HG02885 (cell line): ENCODE measurements at regions not wholly inside any gene's neighbourhood (a gene's known extent, or its start where the extent isn't known, plus 50 kb on each side); places are given as distances from the start of the nearest gene placed in this dataset.

ENCODE experiments used
- ATAC-seq: cut with Tn5 transposase; IDR thresholded peaks from one replicate; pipeline ENCODE4 v1.9.1; 2021; ENCODE audit warnings: mild to moderate bottlenecking; ENCODE audit not compliant: unreplicated experiment, poor library complexity

DNA sequence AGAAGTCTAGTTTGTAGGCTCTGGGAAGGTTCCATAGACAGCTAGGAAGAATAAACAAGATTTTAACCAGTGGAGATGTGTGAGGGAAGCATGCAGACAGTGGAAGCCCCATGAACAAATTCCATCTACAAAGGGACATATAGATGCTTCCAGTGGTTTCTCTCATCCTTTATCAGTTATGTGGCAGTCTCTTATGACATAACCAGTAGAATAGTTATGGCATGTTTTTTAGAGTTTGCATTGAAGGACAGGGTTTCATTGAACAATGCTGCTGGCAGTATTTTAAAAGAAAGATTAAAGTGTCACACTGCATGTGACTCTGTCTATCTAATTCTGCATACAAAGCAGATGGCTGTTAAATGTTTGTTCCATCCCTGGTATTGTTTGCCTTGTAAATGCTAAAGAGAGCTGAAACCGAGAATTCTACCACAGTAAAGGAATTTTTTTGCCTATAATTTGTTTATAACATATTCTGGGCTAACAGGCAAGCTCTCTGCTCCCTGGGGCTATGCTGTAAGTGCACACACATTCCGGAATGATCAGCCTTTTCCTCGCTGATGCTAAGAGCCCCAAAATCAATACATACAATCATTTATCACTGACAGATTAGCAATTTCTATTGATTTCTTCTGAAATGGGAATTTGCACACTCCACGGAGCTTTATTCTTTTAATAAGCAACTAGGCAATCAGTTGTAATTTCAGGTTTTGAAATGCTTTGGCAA is 76.8 kb upstream of the PELI1 start:
- no peak for ATAC-seq

DNA sequence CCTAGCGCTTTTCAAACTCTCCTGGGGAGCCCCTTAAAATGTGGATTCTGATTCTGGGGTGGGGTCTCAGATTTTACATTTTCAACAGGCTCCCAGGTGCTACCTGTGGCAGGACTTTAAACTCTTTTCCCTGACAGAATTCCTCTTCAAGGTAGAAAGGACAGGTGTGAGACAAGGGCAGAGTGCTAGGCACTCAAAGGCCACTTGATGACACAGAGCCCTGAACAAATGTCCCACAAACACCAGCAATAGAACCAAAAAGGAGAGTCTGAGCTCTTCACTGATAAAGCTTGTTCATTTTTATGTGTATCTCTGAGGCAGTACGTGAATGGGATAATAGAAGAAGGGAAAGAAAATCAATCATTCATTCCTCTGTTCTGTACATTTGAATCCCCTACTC is 77.7 kb upstream of the PELI1 start:
- ATAC-seq: no peak

DNA sequence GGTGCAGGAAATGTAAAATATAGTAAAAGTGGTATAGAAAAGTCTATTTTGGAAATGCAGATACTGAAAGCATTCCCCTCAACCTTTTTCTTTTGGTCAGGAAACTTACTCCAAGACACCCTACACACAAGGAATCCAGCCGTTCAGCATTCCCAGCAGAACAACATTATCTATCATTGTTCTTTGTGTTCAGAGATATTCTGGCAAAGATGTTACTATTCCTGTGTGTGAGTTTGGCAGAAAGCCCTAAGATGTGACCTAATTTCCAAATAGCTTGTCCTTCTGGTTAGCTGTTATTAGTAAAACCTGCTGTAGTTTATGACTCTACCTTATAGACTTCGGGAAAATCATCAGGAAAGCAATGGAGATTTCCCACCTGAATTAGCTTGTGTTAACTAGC is 78.1 kb upstream of the PELI1 start:
- no peak for ATAC-seq

DNA sequence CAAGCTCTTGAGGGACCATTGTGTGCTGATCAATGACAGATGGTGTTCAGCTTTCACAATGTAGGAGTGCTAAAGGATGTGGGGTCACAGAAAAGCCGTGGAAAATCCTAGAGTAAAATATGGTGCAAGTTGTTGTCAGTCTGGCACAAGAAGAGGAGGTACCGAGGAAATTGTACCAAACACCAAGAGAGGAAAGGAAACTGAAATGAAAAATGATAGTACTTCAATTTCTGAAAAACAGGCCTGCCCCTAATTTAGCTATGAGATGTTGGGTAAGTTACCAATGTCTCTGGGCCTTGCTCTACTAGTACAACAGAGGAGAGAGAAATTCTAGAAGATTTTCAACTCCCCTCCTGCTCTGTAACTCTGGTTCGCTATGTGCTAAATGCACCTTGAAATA is 78.8 kb upstream of the PELI1 start:
- ATAC-seq: peak; percentile 52

DNA sequence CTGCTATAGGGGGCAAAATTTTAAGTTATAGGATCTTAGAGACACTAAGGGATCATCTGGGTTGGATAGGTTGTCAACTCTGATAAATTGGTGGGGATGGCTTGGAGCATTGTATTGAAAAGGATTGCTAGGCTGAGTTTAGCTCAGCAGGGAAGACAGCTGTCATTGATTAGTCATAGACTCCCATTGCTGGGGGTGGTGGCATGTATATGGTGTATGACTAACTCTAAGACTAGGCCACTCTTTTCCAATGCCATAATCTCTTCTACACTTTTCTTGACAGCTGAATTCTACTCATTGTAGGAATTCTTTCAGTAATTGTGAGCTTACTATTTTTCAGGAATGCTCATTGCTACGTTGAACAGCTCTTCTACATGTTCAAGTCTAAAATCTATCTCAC is 81.3 kb upstream of the PELI1 start:
- no peak for ATAC-seq

DNA sequence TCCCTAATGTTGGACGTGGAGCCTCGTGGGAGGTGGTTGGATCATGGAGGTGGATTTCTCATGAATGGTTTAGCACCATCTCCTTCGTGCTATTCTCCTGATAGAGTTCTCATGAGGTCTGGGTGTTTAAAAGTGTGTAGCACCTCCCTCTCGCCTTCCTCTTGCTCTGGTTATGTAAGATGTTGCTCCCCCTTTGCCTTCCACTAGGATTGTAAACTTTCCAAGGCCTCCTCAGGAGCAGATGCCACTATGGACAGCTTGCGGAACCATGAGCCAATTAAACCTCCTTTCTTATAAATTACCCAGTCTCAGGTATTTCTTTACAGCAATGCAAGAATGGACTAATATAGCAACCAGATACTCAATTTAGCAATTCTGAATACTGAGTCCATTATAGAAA is 82.4 kb upstream of the PELI1 start:
- no peak for ATAC-seq

DNA sequence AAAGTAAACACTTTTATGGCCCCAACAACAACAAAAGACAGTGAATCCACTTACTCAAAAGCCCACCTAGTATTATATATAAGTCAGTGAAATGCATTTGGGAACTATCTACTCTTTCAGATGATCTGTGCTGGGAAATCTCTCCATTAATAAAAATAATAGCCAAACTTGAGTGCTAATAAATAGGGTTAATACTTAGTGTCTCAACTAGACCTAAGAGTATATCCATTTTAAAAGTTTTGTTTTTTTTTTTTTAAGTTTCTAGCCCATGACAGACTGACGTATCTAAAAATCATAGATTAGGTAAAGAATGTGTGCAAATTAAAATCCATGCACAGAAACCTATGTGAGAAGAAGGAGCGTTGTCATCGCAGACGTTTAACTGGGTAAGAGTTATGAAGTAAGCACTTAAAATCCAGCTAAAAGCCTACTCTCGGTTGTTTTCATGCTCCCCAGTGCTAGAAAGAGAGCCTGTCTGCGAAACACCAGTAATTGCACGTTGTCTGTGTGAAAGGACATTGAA is 83.4 kb upstream of the PELI1 start:
- no peak for ATAC-seq

DNA sequence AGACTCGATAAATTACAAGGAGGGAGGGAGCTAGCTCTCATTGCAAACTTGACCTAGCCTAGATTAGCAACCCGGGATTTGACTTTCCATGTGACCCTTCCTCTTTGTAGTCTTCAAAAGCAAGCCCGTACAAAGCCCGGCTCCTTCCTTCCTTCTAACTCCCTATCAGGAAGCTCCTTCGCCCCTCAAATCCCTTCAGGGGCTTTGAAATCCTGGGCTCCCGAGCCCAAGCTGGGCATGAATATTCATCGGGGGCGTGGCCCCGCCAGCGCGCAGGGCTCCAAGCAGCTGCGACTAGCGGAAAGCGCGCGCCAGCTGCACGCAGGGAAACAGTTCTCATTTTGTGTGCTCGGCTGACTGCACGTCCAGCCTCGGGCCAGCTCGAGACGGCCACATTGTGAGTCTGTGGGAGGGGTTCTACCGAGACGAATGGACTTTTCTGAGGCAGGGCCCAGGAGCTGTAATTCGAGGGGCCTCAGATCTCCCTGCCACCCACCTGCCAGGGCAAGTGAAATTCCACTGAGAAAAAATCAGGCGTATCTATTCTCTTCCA is 84.0 kb upstream of the PELI1 start:
- ATAC-seq: peak; percentile 98

DNA sequence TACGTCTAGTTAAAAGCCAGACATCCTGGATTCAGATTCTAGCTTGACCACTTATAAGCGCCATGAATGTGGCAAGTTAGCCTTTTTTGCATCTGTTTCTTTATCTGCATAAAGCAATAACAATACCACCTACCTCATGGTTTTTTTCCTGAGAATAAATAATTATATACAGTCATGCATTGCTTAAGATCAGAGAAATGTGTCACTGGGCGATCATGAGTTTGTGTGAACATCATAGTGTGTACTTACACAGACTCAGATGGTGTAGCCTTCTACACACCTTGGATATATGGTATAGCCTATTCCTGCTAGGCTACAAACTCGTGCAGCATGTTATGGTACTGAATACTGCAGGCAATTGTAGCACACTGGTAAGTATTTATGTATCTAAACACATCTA is 84.7 kb upstream of the PELI1 start:
- no peak for ATAC-seq

DNA sequence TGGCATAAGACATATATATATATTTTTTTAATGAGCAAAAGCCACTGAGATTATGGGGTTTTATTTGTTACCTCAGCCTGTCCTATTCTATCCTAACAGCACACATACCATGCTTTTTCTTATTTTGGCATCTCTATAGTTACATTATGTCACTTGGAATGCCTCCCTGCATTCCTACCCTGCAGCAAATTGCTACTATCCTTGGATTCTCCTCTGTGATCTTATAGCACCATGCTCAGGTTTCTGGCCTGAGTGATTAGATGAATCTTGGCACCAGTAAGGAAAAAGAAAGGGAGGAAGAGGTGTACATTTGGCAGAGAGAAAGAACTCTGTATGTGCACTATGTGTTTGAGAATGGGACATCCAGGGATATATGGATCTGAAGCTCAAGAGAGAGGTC is 86.3 kb upstream of the PELI1 start:
- no peak for ATAC-seq

DNA sequence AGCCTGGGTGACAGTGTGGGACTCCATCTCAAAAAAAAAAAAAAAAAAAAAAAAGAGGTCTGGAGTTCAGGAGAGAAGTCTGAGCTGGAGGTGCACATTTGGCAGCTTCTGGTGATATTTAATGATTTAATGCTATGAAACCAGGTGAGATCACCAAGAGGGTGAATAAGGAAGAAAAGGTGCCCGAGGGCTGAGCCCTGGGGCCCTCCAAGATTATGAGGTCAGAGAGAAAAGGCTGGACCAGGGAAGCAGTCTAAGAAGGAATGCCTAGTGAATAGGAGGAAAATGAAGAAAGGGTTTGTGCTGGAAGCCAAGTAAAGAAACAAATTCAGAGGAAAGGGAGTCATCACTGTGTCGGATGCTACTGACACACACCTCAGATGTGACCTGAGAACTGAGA is 88.0 kb upstream of the PELI1 start:
- no peak for ATAC-seq

DNA sequence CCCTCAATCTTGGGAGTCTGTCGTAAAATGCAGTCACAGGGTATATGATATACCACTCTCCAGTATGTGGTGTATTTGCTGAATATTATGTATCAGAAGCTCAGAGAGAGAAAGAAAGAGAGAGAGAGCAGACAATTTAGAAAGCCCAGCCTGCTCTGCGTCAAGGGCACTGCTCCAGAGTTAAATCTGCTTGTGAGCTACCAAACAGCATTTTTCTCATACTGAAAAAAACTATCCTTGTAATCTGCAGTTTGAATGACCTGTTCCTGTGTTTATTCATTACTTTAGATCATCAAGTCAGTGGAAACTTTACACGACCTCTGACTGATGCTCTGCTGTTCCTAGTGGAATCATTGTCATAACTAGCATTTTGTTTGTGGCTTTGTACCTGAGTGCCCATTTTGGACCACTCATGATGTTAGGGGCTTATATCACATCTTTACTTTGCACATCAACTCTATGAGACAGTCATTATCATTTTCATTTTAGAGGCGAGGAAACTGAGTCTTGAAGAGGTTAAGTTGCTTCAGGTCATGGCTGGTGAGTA is 89.2 kb upstream of the PELI1 start:
- ATAC-seq: no peak

DNA sequence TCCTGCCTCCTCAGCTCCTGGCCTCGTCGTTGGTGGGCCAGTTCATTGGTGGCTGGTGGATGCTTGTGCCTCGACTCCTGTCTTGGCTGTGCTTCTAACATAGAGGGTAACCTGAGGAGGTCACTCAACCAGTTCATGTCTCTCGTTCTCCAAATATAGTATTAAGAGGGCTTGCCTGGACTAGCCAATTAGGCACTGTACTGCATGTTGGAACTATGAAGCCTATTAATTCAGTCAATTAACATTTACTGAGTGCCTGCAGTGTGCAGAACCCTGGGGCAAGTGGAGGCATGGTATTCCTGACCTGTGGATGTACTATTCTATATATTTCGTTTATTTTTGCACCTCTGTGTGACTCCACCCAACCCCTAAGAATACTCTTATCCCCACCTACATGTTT is 89.9 kb upstream of the PELI1 start:
- no peak for ATAC-seq

DNA sequence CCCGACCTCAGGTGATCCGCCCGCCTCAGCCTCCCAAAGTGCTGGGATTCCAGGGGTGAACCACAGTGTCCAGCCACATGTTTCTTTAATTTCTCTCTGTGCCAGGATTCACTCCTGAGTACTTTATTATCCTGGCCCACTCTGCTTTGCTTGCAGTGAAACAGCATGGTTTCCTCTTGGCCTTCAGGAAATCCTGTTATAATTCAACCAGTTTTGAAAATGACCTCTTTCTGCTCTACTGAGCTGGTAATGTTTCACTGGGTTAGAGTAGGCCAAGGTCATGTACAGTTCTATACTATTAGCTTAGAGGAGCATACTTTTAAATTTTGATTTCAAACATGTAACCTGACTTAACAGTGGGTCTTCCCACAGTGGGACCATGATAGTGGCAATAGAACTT is 90.6 kb upstream of the PELI1 start:
- ATAC-seq: no peak

DNA sequence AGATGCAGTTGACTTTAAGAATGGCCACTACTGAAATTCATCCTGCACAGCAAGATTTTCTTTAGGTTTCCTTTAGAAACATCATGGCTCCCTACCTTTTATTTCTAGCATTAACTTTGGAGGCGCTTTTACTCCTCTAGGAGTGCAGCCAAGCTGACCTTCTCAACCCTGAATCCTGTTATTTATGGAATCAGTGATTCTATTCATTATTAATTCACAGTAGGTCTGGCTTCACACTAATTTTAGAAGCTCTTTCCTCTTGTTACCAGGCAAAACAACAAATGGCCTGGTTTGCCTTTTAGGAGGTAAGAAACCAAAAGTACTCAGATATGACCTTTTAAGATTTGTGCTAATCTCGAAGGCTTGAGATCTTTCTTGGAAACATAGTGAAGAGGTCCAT is 93.0 kb upstream of the PELI1 start:
- no peak for ATAC-seq

DNA sequence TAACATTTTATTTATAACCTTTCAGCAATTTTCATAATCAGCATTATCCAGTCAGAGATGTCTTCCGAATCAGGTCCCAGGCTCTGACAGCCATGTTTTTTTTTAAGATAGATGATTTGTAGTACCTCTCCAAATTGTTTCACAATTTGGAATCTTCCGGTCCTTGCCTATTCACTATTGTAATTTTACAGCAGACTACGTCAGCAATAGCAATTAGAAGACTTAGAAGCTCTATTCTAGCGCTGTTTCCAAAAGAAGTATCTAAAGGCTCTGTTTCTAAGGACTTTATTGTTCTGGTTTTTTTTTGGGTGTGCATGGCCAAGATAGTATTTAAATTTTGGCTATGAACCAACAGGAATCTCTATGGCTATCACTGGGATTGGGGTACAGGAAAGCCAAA is 94.6 kb upstream of the PELI1 start:
- no peak for ATAC-seq

DNA sequence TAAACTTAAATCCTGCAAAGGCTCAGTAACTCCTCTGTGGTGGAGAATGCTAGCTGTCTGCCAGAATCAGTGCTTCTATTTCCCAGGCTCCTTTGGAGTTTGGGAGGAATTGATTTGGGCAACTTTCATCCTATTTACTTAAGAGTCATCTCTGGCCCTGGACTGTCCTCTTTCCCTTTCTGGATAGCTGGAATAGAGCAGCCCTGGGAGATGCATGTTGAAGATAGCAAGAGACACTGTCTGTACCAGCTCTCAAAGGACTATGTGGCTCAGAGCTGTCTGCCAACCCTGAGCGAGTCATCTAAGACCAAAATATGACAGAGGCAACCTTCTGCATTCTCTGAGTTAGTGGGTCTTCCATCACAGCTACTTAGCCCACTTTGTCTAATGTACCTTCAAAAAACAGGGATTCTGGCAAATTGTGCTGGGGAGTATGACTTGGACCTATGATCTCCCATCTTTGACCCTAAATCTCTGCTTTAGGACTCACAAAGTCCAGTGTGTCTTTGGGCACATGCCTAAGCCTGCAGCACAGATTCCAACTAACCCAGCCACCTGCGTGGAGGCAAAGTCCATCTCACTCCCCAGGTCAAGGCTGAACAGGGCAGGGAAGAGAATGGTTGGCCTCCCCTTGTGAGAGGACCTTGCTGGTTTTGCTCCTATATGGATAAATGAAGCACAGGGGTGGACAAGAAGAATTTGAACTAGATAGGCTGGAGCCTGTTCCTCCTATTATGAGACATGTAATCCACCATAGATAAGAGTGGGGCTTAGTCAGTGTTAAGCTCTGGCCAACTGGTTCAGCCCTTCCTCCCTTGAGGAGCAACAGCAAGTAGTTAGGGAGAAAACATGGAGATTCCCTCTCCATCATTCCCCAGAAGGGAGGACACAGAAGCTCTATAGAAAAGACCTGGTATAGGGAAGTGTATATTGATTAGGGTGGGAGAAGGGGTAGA is 99.1 kb upstream of the PELI1 start:
- ATAC-seq: no peak

DNA sequence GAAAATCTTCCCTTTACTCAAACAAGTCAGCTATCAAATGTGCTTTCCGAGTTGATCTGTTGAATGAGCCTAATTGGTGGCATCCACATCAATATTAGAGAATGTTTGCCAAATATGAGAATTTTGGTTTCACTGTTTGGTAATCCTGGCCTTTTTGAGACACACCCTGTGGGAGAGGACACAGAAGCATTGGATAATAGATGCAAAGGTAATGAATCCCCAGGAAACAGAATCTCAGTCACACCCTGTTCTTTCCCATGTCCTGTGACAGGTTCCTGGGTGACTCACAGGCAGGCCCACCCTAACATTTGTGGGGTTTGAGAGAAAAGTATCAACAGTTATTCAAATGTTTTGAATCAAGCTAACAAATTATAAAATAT is 99.8 kb upstream of the PELI1 start:
- no peak for ATAC-seq

DNA sequence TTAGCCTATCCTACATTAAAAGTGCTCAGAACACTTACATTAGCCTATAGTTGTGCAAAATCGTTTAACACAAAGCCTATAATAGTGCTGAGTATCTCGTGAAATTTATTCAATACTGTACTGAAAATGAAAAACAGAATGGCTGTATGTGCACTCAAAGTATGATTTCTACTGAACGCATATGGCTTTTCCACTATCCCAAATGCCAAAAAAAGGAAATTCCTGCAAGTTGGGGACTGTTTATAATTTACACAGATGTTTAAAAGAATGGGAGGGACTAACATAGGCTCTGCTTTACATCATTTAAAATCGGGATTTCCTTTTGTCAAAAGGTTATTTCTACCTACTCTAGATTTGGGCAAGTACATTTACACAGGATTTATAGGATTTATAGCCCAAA is 101.4 kb upstream of the PELI1 start:
- no peak for ATAC-seq

DNA sequence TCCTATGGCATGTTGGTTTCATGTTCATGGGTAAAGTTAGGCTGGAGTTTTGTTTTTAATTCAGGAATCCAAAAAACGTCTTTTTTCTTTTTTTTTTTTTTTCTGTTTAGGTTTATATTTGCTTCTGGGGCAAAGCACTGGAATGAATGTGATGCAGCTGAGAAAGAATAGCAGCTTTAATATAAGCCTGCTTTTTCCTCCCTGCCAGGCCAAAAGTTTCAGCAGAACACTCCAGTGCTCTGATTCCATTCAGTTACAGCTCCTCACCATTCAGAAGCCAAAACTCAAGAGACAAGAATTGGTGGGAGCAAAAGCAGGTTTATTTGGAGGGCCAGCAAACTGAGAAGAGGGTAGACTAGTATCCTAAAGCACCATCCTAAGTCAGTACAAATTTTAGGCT is 102.7 kb upstream of the PELI1 start:
- no peak for ATAC-seq

DNA sequence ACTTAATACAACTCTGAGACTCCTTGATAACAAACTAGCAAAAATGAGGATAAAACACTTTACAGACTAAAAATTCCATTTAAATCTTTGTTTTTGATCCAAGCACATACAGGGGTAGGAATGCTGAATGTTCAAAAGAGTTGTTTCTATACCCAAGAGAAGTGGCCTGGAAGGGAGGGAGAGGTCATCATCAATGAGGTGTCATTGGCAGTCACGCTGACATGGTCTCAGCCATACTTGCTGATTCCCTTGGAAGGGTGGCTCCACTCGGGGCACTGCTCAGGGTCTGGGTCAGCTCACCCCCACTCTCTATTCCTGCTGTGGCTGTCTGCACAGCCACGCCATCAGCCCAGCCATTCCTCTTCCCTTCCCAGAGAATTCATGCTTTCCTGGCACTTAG is 105.2 kb upstream of the PELI1 start:
- ATAC-seq: no peak
